Middle frontal gyrus (tissue), 1 donor: ENCODE measurements at regions not wholly inside any gene's neighbourhood (a gene's known extent, or its start where the extent isn't known, plus 50 kb on each side); places are given as distances from the start of the nearest gene placed in this dataset.
"Not testable (repeated sequence)": the region's sequence is repeated elsewhere in the genome, so short reads cannot be mapped to it uniquely, and the experiment has no call there.

Source experiments
- DNase-seq: peaks from one replicate; pipeline ENCODE4 v3.0.0-alpha.2; 2015; ENCODE audit warnings: low spot score; ENCODE audit errors: extremely low spot score

GRCh38 chr17:37859451-37859850 lies 64.8 kb upstream of the TBC1D3K start:
- DNase-seq = no peak

DNA sequence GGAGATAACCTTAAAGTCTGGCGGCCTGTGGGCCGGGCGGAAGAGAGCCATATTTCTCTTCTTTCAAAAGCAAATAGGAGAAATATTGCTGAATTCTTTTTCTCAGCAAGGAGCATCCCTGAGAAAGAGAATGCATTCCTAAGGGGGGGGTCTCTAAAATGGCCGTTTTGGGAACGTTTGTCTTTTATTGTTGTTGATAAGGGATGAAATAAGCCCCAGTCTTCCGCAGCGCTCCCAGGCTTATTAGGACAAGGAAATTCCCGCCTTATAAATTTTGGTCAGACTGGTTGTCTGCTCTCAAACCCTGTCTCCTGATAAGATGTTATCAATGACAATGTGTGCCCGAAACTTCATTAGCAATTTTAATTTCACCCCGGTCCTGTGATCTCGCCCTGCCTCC lies 65.8 kb upstream of the TBC1D3K start:
- DNase-seq = not testable (repeated sequence)

DNA sequence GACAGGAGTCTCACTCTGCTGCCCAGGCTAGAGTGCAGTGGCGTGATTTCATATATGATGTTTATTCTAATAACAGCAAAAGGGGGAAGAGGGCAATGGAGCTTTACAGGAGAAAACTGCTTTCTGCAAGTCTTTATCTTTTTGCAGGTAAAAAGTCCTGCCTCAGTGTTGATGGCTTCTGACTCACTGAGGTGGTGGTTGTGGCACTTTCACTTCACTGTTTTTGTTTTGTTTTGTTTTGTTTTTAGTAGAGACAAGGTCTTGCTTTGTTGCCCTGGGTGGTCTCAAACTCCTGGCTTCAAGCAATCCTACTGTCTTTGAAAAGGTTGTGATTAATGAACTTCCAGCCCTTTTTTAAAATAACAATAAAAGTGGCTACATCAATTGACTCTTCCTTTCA lies 68.0 kb upstream of the TBC1D3K start:
- DNase-seq = no peak

DNA sequence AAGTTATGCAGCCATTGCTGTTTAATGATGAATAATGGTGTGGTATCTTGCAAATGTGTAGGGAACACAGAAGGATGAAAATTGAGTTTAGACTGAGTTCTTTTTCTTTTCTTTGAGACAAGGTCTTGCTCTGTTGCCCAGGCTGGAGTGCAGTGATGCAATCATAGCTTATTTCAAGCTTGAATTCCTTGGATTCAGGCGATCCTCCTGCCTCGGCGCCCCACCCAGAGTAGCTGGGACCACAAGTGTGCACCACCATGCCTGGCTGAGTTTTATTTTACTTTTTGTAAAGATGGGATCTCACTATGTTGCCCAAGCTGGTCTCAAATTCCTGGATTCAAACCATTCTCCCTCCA lies 74.6 kb upstream of the TBC1D3K start:
- no peak for DNase-seq

- no peak for DNase-seq
Measured at GRCh38 chr17:37848690-37849616, 75.3 kb upstream of the TBC1D3K start.

DNA sequence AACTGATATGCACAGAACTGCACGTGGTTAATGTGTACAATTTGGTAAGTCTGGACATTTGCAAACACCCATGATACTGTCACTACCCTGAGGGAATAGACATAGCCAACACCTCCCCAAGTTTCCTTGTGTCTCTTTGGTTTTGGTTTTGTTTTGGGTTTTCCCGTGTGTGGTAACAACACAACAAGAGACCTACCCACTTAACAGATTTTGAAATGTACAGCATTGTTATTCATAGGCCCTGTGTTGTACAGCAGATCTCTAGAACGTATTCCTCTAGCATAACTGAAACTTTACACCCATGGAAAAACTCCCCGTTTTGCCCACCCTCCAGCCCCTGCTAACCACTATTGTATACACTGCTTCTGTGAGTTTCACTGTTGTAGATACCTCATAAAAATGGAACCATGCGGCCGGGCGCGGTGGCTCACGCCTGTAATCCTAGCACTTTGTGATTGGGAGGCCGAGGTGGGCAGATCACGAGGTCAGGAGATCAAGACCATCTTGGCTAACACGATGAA lies 76.3 kb upstream of the TBC1D3K start:
- DNase-seq = no peak

DNA sequence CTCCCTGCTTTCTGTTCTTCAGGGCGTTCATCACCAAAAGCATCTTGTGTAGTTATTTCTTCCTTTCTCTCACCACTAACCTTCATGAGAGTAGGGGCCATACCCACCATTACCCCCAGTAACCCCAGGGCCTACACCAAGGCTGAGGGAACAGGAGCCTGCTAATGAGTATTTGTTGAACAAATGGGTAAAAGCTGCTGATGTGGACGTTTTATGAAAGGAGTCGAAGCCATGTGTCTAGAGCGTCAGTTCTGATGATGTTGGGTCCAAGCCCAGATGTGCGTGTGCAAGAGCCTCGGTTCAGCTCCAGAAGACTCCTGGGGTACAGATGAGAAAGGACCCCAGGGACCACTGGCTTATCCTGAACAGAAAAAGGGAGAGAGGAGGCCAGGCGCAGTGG lies 77.1 kb upstream of the TBC1D3K start:
- no peak for DNase-seq

DNA sequence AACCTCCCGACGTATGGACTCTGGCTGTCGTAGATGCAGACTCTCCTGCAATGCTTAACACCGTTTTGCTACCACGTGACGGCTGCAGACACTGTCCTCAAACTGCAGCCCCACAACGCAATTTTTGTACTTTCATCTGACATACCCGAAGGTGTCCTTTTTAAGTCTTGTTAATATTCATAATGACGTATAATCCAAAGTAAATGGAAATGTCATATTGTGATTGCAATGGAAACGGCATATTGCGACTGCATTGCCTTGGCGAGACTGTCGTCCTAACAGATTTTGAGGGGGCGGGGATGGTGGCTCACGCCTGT lies 79.3 kb upstream of the TBC1D3K start:
- no peak for DNase-seq

- DNase-seq = no peak
Measured at GRCh38 chr17:37844158-37844976, 79.8 kb upstream of the TBC1D3K start.

DNA sequence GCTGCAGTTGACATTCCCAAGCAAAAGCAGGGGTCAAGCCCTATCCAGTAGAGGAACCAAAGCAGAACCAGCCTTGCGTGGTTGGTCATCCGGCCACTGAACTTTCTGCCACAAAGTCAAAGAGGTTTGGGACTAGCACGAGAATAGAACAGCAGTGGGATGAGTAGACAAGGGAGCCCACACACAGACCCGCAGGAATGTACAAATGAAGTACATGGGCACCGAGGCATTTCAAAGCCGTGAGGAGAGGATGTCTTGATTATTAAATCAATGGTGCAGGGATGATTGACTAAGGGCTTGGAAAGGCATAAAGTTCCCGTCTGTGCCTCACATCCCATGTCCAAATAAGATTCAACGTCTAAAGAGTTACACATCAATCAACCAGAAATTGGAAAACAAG lies 81.8 kb upstream of the TBC1D3K start:
- DNase-seq = no peak

- no peak for DNase-seq
Measured at GRCh38 chr17:37841232-37841631, 83.0 kb upstream of the TBC1D3K start.

GRCh38 chr17:37840576-37840975 lies 83.6 kb upstream of the TBC1D3K start:
- no peak for DNase-seq

DNA sequence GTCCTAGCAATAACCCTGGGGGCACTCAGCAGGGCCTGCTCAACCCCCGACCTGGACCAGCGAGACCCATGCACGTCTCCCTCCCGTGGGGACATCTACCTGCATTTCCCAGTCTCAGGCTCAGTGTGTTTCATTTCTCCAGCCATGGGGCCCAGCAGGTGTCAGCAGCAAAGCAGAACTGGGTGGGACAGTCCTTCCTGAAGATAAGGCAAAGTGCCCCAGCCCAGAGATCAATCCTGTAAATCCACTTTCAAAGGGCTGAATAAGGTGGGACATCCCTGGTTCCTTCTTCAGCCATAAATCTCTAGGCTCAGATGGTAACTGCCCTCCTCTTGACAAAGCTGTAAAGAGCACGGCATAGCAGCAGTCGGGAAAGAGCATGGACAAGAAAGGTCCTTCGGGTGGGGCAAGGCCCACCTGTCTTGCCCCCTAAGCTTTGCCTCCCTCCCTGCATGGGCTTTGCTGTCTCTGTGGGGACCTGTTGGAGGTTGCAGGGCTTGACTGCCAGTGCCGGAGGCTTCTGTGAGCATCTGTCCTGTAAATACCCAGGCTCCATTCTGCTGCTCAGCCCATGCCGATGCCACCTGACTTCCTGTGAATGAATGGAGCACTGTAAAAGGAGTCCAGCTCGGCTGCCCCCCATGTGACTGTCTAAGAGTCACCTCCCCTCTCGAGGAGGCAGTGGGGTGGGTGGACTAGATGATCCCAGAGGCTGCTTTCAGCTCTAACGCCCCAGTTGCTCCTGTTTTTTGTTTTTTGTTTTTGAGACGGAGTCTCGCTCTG lies 84.8 kb upstream of the TBC1D3K start:
- no peak for DNase-seq

- no peak for DNase-seq
Measured at GRCh38 chr17:37838276-37838675, 85.9 kb upstream of the TBC1D3K start.

GRCh38 chr17:37836593-37836992 lies 87.6 kb upstream of the TBC1D3K start:
- no peak for DNase-seq

DNA sequence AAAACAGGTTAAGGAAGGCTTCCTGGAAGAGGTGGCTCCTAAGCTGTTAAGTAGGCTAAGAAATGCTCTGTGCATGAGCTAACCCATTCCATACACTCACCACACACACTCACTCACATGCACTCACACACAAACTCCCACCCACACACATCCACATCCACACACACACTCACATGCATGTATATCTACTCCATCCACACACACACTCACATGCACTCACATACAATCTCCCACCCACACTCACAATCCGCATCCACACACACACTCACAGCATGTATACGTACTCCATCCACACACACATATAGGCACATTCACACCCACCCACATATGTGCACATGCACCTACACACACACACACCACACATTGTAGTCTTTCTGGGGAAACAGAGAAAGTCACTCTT lies 89.3 kb upstream of the HNF1B start:
- no peak for DNase-seq

GRCh38 chr17:37833237-37833859 lies 88.5 kb upstream of the HNF1B start:
- no peak for DNase-seq

DNA sequence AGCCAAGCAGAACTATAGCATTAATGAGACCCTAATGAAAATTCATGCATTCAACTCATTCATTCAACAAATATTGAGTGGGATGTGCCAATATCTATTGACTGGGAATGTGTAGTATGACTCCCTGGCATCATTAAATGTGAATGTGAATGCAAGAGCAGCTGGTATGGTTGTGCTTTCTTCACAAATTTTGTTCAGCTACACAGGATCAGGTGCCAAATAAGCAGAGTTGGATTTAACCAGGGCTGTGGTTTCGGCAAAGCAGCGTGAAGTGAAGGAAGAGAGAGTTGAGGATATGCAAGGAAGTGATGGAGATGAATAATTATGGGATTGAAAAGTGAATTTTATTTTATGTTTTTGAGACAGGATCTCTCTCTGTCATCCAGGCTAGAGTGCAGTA lies 87.1 kb upstream of the HNF1B start:
- DNase-seq = no peak

GRCh38 chr17:37831492-37831891 lies 86.6 kb upstream of the HNF1B start:
- DNase-seq = no peak

GRCh38 chr17:37830151-37830993 lies 85.5 kb upstream of the HNF1B start:
- no peak for DNase-seq
